IPS-NIHi11 (cell line): ENCODE measurements at regions not wholly inside any gene's neighbourhood (a gene's known extent, or its start where the extent isn't known, plus 50 kb on each side); places are given as distances from the start of the nearest gene placed in this dataset.

Experiments used
- DNase-seq: peaks from one replicate; pipeline ENCODE4 v3.0.0; 2012; ENCODE audit warnings: mixed read lengths, low spot score

GRCh38 chr13:47049276-47049989 lies 152.6 kb upstream of the HTR2A start:
- no peak for DNase-seq

GRCh38 chr13:47046706-47047105 lies 149.9 kb upstream of the HTR2A start:
- DNase-seq, result no peak

- no peak for DNase-seq
Measured at GRCh38 chr13:47044842-47045241, 148.0 kb upstream of the HTR2A start.

GRCh38 chr13:47039106-47039505 lies 142.3 kb upstream of the HTR2A start:
- no peak for DNase-seq

- DNase-seq, result no peak
Measured at GRCh38 chr13:47038188-47038587, 141.3 kb upstream of the HTR2A start.

- peak; percentile 19 for DNase-seq
Measured at GRCh38 chr13:47036294-47037008, 139.6 kb upstream of the HTR2A start.

- DNase-seq, result no peak
Measured at GRCh38 chr13:47033216-47033615, 136.4 kb upstream of the HTR2A start.

GRCh38 chr13:47027780-47028437 lies 131.1 kb upstream of the HTR2A start:
- DNase-seq, result no peak

- no peak for DNase-seq
Measured at GRCh38 chr13:47025791-47026447, 129.1 kb upstream of the HTR2A start.

- no peak for DNase-seq
Measured at GRCh38 chr13:47019977-47020376, 123.1 kb upstream of the HTR2A start.

- no peak for DNase-seq
Measured at GRCh38 chr13:47017476-47017875, 120.6 kb upstream of the HTR2A start.

- DNase-seq, result no peak
Measured at GRCh38 chr13:47008318-47008717, 111.5 kb upstream of the HTR2A start.

- no peak for DNase-seq
Measured at GRCh38 chr13:47005756-47006414, 109.0 kb upstream of the HTR2A start.

GRCh38 chr13:47004540-47004939 lies 107.7 kb upstream of the HTR2A start:
- DNase-seq, result no peak

- DNase-seq, result no peak
Measured at GRCh38 chr13:47004027-47004426, 107.2 kb upstream of the HTR2A start.

GRCh38 chr13:47000165-47000564 lies 103.3 kb upstream of the HTR2A start:
- DNase-seq, result no peak

- DNase-seq, result no peak
Measured at GRCh38 chr13:46996316-46997030, 99.6 kb upstream of the HTR2A start.

GRCh38 chr13:46995874-46996273 lies 99.0 kb upstream of the HTR2A start:
- no peak for DNase-seq

GRCh38 chr13:46994492-46994891 lies 97.6 kb upstream of the HTR2A start:
- DNase-seq, result no peak

- peak; percentile 39 for DNase-seq
Measured at GRCh38 chr13:46992383-46992952, 95.6 kb upstream of the HTR2A start.

- no peak for DNase-seq
Measured at GRCh38 chr13:46983881-46984280, 87.0 kb upstream of the HTR2A start.
